Effector memory CD4-positive, alpha-beta T cell (primary cell): ENCODE measurements at regions not wholly inside any gene's neighbourhood (a gene's known extent, or its start where the extent isn't known, plus 50 kb on each side); places are given as distances from the start of the nearest gene placed in this dataset.
"Not testable (repeated sequence)": the region's sequence is repeated elsewhere in the genome, so short reads cannot be mapped to it uniquely, and the experiment has no call there.

Experiments
- DNase-seq, 3 donors: peaks; one replicate each; pipeline ENCODE4 v3.0.0-alpha.2; 2020
- H3K27ac ChIP-seq: 2 replicates; pipeline ENCODE4 v1.7.0; 2013; ENCODE audit warnings: mild to moderate bottlenecking, low read length, moderate library complexity; ENCODE audit not compliant: insufficient read depth, poor library complexity, severe bottlenecking
- H3K27me3 ChIP-seq: replicated peaks from 2 replicates; pipeline ENCODE4 v1.7.0; 2013; ENCODE audit warnings: mild to moderate bottlenecking, low read length; ENCODE audit not compliant: insufficient read depth, control insufficient read depth, poor library complexity, severe bottlenecking
- H3K36me3 ChIP-seq: 2 replicates; pipeline ENCODE4 v1.7.0; 2013; ENCODE audit warnings: mild to moderate bottlenecking, low read length, moderate library complexity; ENCODE audit not compliant: control insufficient read depth, insufficient read depth
- H3K4me1 ChIP-seq: 2 replicates; pipeline ENCODE4 v1.7.0; 2013; ENCODE audit warnings: low read length, mild to moderate bottlenecking; ENCODE audit not compliant: control insufficient read depth, insufficient read depth, poor library complexity, severe bottlenecking
- H3K4me3 ChIP-seq: 2 replicates; pipeline ENCODE4 v1.7.0; 2013; ENCODE audit warnings: low read length, low read depth, mild to moderate bottlenecking; ENCODE audit not compliant: insufficient read depth, poor library complexity, severe bottlenecking
- H3K9me3 ChIP-seq: 2 replicates; pipeline ENCODE4 v1.7.0; 2013; ENCODE audit warnings: mild to moderate bottlenecking, low read length, moderate library complexity; ENCODE audit not compliant: control insufficient read depth

DNA sequence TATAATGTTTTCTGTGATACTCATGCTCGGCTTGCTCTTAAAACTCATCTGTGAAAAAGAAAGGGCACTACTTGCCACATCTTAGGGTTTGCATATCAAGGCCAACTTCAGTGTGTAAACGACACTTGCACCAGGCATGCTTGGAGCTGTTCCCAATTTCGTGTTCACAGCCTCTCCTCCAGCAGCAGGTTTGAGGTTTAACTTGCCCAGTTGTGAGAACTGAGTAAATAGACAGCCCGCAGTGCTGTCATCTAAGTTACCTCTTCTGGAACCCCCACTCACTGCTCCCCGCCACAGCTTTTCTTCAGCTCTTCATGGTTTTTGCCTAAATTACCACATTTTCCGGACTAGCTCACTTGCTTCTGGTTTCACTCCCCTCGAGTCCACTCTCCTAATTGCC is 595.4 kb downstream of the TTLL7 start:
- not testable (repeated sequence) for H3K4me1 ChIP-seq, H3K27ac ChIP-seq, H3K27me3 ChIP-seq, DNase-seq, H3K4me3 ChIP-seq, H3K9me3 ChIP-seq, H3K36me3 ChIP-seq

DNA sequence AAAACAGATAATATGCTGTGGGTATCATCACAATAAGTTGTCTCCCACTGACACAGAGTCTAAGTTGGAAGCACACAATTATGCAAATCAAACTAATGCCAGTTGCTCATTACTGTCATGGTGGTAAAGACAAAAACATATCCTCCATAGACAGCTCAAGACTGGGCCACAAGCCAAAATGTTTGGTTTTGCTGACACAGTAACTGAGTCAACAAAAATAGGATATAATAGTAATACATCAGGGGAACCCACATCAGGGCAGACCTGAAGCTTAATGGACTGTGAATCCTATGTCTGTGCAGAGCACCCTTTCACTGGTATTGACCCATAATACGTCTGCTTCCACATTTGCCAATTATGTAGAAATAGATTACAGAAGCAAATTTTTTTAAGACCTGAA is 597.8 kb downstream of the TTLL7 start:
- H3K9me3 ChIP-seq, H3K4me1 ChIP-seq, H3K4me3 ChIP-seq, H3K36me3 ChIP-seq, H3K27me3 ChIP-seq, H3K27ac ChIP-seq, DNase-seq: not testable (repeated sequence)

DNA sequence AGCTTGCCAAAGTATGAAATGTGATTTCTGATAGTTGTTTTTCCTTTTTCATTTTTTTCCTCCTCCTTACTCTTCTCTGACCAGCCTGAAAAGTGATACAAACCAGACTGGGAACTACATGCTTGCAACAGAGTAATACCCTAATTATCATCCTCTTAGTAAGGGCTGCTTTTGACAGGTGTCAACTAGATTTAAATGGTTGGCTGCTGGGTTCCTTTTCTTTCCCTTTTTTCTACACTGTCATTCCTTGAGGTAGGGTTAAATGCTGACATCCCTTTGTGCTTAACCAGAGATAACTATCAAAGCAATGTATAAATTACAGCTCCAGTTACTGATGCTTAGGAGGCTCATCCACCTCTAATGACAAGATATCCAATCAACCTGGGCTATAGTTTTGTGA is 598.8 kb downstream of the TTLL7 start:
- not testable (repeated sequence) for H3K4me3 ChIP-seq, H3K9me3 ChIP-seq, DNase-seq, H3K36me3 ChIP-seq, H3K27ac ChIP-seq, H3K27me3 ChIP-seq, H3K4me1 ChIP-seq

DNA sequence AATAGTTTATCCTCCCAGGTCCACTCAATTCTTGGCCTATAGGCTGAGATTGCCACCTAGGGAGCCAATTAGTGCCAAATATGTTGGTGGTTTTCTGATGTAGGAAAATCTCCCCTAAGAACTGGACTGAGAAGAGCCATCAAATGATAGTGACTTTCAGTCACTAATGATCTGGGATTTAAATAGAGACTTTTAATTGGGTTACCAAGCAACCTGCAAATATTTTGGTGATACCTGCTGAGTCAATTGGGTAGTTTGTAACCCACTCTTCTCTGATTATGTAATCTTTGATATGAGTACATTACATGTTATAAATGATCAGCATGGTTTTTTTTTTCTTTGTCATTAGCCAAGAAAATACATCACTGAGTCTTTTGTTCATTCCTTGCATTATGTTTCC is 600.8 kb downstream of the TTLL7 start:
- not testable (repeated sequence) for H3K4me1 ChIP-seq, H3K36me3 ChIP-seq, DNase-seq, H3K9me3 ChIP-seq, H3K4me3 ChIP-seq, H3K27ac ChIP-seq, H3K27me3 ChIP-seq

DNA sequence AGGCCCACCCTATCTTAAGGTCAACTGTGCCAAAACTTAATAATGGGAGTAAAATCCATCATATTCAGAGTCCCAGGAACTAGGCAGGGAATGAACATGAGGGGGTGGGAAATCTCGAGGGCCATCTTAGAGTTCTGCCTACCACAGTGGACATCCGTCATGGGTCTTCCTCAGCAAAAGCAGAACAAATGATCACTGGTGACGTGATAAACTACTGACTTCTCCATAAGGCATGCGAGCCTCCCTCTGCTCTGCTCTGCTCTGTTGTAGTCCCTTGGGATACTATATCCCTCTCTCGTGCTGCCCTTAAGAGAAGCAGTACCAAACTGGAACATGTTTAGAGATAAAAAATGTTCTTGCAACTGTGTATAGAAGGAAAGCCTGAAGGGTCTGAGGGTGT is 603.8 kb downstream of the TTLL7 start:
- not testable (repeated sequence) for H3K36me3 ChIP-seq, DNase-seq, H3K9me3 ChIP-seq, H3K27ac ChIP-seq, H3K4me1 ChIP-seq, H3K27me3 ChIP-seq, H3K4me3 ChIP-seq

DNA sequence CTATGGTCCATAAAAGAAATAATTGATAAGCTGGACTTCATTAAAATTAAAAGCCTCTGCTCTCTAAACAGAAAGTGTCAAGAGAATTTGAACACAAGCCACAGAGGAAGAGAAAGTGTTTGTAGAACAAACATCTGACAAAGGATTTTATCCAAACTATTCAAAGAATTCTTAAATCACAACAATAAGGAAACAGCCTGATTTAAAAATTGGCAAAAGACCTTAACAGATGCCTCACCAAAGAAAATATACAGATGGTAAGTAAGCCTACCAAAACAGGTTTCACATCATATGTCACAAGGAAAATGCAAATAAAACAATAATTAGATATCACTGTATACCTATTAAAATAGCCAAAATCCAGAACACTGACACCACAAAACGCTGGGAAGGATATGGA is 612.0 kb downstream of the TTLL7 start:
- H3K27ac ChIP-seq, DNase-seq, H3K9me3 ChIP-seq, H3K4me1 ChIP-seq, H3K27me3 ChIP-seq, H3K4me3 ChIP-seq, H3K36me3 ChIP-seq: not testable (repeated sequence)

DNA sequence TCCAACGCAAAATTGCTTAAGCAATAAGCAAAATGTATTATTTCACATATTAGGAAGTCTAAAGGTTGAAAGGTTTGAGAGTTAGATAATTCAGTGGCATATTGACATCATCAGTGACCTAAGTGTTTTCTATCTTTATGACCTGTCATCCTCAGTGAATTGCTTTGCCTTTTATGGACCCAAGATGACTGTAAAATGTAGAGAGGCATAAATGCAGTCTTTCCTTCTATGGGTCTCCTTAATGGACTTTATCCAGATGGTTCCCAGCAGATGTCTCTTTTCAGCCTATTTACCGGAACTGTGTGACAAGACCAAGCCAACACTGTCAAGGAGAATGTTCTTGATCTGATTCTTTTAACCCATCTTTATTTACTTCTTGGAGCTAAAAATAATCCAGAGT is 615.8 kb downstream of the TTLL7 start:
- H3K4me1 ChIP-seq, H3K27me3 ChIP-seq, DNase-seq: not testable (repeated sequence)

DNA sequence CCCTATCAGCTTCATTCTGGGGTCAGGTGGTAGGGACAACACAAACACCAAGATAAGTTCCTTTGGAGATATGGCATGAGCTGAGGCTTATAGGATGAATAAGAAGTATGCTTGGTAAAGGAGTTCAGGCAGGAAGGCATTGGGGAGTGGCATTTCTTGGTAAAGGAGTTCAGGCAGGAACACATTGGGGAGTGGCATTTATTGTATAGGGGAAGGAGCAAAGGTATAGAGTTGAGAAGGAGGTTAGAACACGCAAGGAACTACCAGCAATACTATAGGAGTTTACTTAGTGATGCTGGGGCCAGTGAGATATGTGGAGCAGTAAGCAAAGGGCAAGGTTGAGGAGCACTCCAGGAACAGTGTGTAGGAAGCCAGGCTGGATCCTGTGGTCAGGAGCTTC is 625.9 kb downstream of the TTLL7 start:
- not testable (repeated sequence) for H3K4me1 ChIP-seq, H3K4me3 ChIP-seq, H3K9me3 ChIP-seq, H3K27me3 ChIP-seq, H3K27ac ChIP-seq, DNase-seq, H3K36me3 ChIP-seq

More for the DNA sequence above, 615.8 kb downstream of the TTLL7 start:
- not testable (repeated sequence) for H3K9me3 ChIP-seq, H3K4me3 ChIP-seq, H3K27ac ChIP-seq, H3K36me3 ChIP-seq

DNA sequence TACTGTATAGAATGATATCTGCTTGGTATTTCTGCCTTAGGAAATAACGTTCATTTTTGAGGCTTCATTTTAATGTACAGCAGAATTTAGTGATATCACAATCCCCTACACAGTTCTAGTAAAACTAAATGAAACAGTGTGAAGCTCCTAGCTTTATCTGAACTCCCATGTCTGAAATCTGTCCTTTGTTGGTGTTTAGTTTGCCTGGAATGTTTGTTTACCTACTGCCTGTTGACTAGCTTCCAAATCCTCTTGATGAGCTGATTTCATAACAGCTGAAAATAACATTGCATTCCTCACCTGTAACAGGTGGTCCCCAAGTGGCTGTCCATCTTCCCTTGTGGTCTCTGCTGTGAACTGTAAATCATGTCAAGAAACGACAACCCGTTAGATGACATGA is 629.1 kb downstream of the TTLL7 start:
- not testable (repeated sequence) for H3K4me3 ChIP-seq, H3K27ac ChIP-seq, H3K9me3 ChIP-seq, H3K27me3 ChIP-seq, H3K36me3 ChIP-seq, H3K4me1 ChIP-seq, DNase-seq

DNA sequence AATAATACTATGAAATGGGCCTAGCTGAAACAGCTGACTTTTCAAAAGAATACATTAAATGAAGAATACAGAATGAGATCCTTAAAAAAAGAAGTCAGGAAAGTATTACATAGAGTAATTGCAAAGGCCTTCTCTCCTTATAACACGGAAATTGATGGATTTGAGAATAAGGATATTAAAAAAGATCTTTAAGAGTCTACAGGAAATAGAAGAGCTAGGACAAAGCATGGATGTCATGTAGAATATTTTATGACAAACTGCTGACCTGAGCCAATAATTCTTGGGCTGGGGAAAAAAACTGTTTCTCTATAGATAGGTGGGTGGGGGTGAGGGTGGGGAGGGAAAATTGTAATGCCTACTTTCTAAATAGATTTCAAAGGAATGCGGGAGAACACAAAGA is 633.6 kb downstream of the TTLL7 start:
- not testable (repeated sequence) for H3K36me3 ChIP-seq, H3K9me3 ChIP-seq, H3K4me3 ChIP-seq, DNase-seq, H3K27me3 ChIP-seq, H3K4me1 ChIP-seq, H3K27ac ChIP-seq

DNA sequence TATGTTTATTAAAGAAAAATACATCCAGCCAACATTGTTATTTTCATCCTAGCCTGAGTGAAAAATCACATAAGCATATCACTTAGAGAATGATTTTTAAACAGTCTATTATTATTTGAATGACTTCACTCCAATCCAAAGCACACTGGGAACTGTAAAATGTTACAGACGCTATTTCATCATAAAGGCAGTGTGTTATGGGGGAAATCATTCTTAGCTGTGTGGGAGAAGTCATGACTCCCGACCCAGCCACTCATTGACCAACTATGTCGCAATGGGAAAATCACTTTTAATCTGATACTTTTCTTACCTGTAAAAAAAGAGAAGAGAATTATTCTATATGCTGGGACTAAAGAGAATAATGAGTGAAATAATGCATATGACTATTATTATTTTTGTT is 653.6 kb downstream of the TTLL7 start:
- not testable (repeated sequence) for H3K27ac ChIP-seq, H3K9me3 ChIP-seq, H3K4me3 ChIP-seq, DNase-seq, H3K27me3 ChIP-seq, H3K36me3 ChIP-seq, H3K4me1 ChIP-seq
